ENCODE measurements at regions not wholly inside any gene's neighbourhood (a gene's known extent, or its start where the extent isn't known, plus 50 kb on each side); places are given as distances from the start of the nearest gene placed in this dataset.
A peak's percentile ranks its signal among the peaks of the same experiment; 100 is the strongest.

DNA sequence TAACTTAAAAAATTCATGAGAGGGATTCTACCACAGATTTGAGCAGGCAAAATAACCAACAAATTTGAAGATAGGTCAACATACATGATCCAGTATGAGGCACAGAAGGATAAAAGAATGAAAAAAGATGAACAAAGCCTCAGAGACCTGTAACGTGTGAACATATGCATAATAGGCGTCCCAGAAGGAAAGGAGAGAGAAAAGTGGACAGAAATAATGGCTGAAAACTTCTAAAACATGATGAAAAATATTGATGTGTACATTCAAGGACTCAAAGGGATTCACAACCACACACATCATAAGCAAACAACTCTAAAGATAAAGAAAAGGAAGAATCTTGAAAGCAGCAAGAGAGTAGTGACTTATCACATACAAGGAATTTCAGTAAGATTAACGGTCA lies 100.1 kb upstream of the PARD3B start:
- 82 to 83% methylated on average over 3 of the region's 3 CpGs for WGBS, 2 donors (ENCODE audit: low coverage in 1 of 2)
- no peak for DNase-seq
- Histone ChIP-seq H3K27ac (no peak overlapping the region), H3K4me3 (no peak overlapping the region), H3K9me3 (no peaks in the 10 kb centered on the region), H3K4me1 (no peaks in the 10 kb centered on the region), H3K27me3 (no peaks in the 10 kb centered on the region), H3K36me3 (no peaks in the 10 kb centered on the region)
- intact Hi-C loops (cut with DNase I; ENCODE audit: low total_unique reads) (no loop called here), in situ Hi-C loops (cut with MboI; ENCODE audit: low pct_ligation_motif_present in 1 of 4, low pct_unique_long_range_greater_than_20kb in 1 of 4, low sequenced_read_pairs in 3 of 4) (no loop called here)
- TF ChIP-seq EP300 (IDR thresholded peaks at IDR 0.05; ENCODE audit: low read depth) = no peak
- TF ChIP-seq, protein P1, sequence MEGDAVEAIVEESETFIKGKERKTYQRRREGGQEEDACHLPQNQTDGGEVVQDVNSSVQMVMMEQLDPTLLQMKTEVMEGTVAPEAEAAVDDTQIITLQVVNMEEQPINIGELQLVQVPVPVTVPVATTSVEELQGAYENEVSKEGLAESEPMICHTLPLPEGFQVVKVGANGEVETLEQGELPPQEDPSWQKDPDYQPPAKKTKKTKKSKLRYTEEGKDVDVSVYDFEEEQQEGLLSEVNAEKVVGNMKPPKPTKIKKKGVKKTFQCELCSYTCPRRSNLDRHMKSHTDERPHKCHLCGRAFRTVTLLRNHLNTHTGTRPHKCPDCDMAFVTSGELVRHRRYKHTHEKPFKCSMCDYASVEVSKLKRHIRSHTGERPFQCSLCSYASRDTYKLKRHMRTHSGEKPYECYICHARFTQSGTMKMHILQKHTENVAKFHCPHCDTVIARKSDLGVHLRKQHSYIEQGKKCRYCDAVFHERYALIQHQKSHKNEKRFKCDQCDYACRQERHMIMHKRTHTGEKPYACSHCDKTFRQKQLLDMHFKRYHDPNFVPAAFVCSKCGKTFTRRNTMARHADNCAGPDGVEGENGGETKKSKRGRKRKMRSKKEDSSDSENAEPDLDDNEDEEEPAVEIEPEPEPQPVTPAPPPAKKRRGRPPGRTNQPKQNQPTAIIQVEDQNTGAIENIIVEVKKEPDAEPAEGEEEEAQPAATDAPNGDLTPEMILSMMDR (IDR thresholded peaks at IDR 0.05) = no peak
- TF ChIP-seq POLR2AphosphoS5 (IDR thresholded peaks at IDR 0.05) = no peak
- no peak for TF ChIP-seq POLR2A (IDR thresholded peaks at IDR 0.05)

DNA sequence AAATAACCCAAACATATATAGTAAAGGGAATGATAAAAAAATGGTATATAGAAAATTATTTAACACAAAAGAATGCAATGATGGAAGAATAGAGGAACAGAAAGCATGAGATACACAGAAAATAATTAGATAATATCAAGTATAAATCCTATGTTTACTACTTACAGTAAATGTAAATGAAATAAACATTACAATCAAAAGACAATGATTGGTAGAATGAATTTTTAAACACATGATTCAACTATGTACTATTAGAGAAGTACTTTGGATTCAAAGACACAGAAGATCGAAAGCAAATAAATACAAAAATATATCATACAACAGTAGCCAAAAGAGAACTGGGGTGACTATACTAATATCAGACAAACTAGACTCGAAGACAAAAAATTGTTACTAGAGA lies 97.6 kb upstream of the PARD3B start:
- Histone ChIP-seq H3K4me3 (no peak overlapping the region), H3K27me3 (no peaks in the 10 kb centered on the region), H3K27ac (no peak overlapping the region), H3K4me1 (peaks cover 1 to 10% (median 7%) of the 10 kb centered on the region in 4 donors), H3K36me3 (no peaks in the 10 kb centered on the region), H3K9me3 (no peaks in the 10 kb centered on the region)
- in situ Hi-C loops (cut with MboI; ENCODE audit: low pct_ligation_motif_present in 1 of 4, low pct_unique_long_range_greater_than_20kb in 1 of 4, low sequenced_read_pairs in 3 of 4) (no loop called here), intact Hi-C loops (cut with DNase I; ENCODE audit: low total_unique reads) (no loop called here)
- 75 to 84% methylated on average over 2 of the region's 2 CpGs for WGBS, 2 donors (ENCODE audit: low coverage in 1 of 2)
- no peak for DNase-seq
- no peak for TF ChIP-seq POLR2AphosphoS5 (IDR thresholded peaks at IDR 0.05)
- TF ChIP-seq POLR2A (IDR thresholded peaks at IDR 0.05) = no peak
- TF ChIP-seq EP300 (IDR thresholded peaks at IDR 0.05; ENCODE audit: low read depth) = no peak
- TF ChIP-seq, protein P1 (IDR thresholded peaks at IDR 0.05) = no peak

DNA sequence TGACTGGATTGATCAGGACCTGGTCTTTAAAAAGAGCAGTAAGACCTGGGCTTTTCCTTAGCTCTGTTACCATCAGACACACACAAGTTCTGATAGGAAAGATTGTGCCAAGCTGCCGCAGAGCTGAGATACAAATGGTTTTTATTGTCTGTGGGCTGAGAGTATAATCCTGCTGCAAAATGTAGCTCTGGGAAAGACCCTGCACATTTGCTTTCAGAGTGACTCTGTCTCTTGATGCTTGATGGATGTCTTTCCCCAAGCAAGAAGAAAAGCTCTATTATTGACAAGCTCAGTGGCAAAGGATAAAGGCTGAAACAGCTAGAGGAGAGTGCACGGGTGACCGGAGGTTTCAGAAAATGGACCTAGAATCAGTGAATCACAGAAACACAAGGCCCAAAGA lies 95.3 kb upstream of the PARD3B start:
- 93 to 100% methylated on average over 2 to 3 of the region's 3 CpGs for WGBS, 2 donors (ENCODE audit: low coverage in 1 of 2)
- intact Hi-C loops (cut with DNase I; ENCODE audit: low total_unique reads) = loop anchor here (10.0 kb wide), 1 partner anchor 235 kb away; no protein-coding TSS in a partner anchor
- in situ Hi-C loops (cut with MboI; ENCODE audit: low pct_ligation_motif_present in 1 of 4, low pct_unique_long_range_greater_than_20kb in 1 of 4, low sequenced_read_pairs in 3 of 4) = no loop called here
- Histone ChIP-seq H3K27me3 (no peaks in the 10 kb centered on the region), H3K4me3 (no peak overlapping the region), H3K9me3 (no peaks in the 10 kb centered on the region), H3K36me3 (no peaks in the 10 kb centered on the region), H3K27ac (no peak overlapping the region), H3K4me1 (peaks cover 15 to 32% (median 21%) of the 10 kb centered on the region in 4 donors)
- TF ChIP-seq POLR2AphosphoS5 (IDR thresholded peaks at IDR 0.05) (no peak), EP300 (IDR thresholded peaks at IDR 0.05; ENCODE audit: low read depth) (no peak), POLR2A (IDR thresholded peaks at IDR 0.05) (no peak)
- TF ChIP-seq, protein P1 (IDR thresholded peaks at IDR 0.05) = no peak
- DNase-seq = no peak

DNA sequence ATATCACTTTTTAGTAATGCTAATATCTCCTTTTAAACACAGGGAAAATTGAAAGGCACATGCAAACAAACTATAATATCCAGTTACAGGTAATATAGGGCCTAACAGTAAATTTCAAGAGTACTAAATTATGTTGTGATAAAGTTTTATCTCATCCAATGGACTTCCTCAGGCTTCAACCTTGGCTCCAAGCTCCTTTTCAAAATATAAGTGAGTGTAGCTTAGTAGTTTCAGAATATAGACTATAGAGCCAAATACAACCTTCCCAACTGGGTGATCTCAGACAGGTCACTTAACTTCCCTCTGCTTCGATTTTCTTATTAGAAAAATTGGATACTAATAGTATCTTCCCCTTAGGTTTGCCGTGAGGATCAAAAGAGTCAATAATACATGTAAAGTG lies 93.5 kb upstream of the PARD3B start:
- peak overlapping the region; percentile 63 to 85 (median 73) for H3K27ac ChIP-seq
- peaks cover 15 to 32% (median 21%) of the 10 kb centered on the region in 4 donors for H3K4me1 ChIP-seq
- H3K4me3 ChIP-seq = no peak overlapping the region
- in situ Hi-C loops (cut with MboI; ENCODE audit: low pct_ligation_motif_present in 1 of 4, low pct_unique_long_range_greater_than_20kb in 1 of 4, low sequenced_read_pairs in 3 of 4) (no loop called here), intact Hi-C loops (cut with DNase I; ENCODE audit: low total_unique reads) (loop anchor here (10.0 kb wide), 1 partner anchor 233 kb away; no protein-coding TSS in a partner anchor)
- no peaks in the 10 kb centered on the region for H3K9me3 ChIP-seq
- DNase-seq = no peak
- TF ChIP-seq EP300 (IDR thresholded peaks at IDR 0.05; ENCODE audit: low read depth) (no peak), POLR2AphosphoS5 (IDR thresholded peaks at IDR 0.05) (no peak), POLR2A (IDR thresholded peaks at IDR 0.05) (no peak)
- TF ChIP-seq, protein P1 (IDR thresholded peaks at IDR 0.05) = no peak
- 58 to 66% methylated on average over 2 of the region's 2 CpGs for WGBS, 2 donors (ENCODE audit: low coverage in 1 of 2)
- no peaks in the 10 kb centered on the region for H3K27me3 ChIP-seq
- H3K36me3 ChIP-seq = no peaks in the 10 kb centered on the region
